ENCODE measurements at regions not wholly inside any gene's neighbourhood (a gene's known extent, or its start where the extent isn't known, plus 50 kb on each side); places are given as distances from the start of the nearest gene placed in this dataset.

GRCh38 chr4:149072384-149072783 is 630.2 kb upstream of the NR3C2 start:
- H3K4me3 ChIP-seq, result no peak overlapping the region
- H3K27me3 ChIP-seq, result no peaks in the 10 kb centered on the region
- TF ChIP-seq CTCF (IDR thresholded peaks at IDR 0.05 in 4 of 5, conservative IDR thresholded peaks at IDR 0.05 in 1 of 5) (no peak), POLR2A (IDR thresholded peaks at IDR 0.05) (no peak)
- ATAC-seq (no peak), DNase-seq (no peak)
- H3K4me1 ChIP-seq, result no peaks in the 10 kb centered on the region
- intact Hi-C loops (cut with DNase I; ENCODE audit: low total_unique reads) (no loop called here), in situ Hi-C loops (cut with MboI; ENCODE audit: low sequenced_read_pairs in 4 of 4) (no loop called here)
- H3K36me3 ChIP-seq, result no peaks in the 10 kb centered on the region
- no peak overlapping the region for H3K27ac ChIP-seq
- H3K9me3 ChIP-seq, result no peaks in the 10 kb centered on the region

GRCh38 chr4:149065753-149066152 is 623.5 kb upstream of the NR3C2 start:
- DNase-seq (no peak), ATAC-seq (no peak)
- no peaks in the 10 kb centered on the region for H3K4me1 ChIP-seq
- no peak for TF ChIP-seq CTCF (IDR thresholded peaks at IDR 0.05 in 4 of 5, conservative IDR thresholded peaks at IDR 0.05 in 1 of 5)
- no peak for TF ChIP-seq POLR2A (IDR thresholded peaks at IDR 0.05)
- no peaks in the 10 kb centered on the region for H3K36me3 ChIP-seq
- H3K4me3 ChIP-seq, result no peak overlapping the region
- no peaks in the 10 kb centered on the region for H3K9me3 ChIP-seq
- in situ Hi-C loops (cut with MboI; ENCODE audit: low sequenced_read_pairs in 4 of 4) (no loop called here), intact Hi-C loops (cut with DNase I; ENCODE audit: low total_unique reads) (no loop called here)
- H3K27me3 ChIP-seq, result no peaks in the 10 kb centered on the region
- H3K27ac ChIP-seq, result no peak overlapping the region

- Histone ChIP-seq H3K4me3 (no peak overlapping the region), H3K36me3 (no peaks in the 10 kb centered on the region), H3K27ac (no peak overlapping the region), H3K27me3 (no peaks in the 10 kb centered on the region), H3K9me3 (no peaks in the 10 kb centered on the region), H3K4me1 (no peaks in the 10 kb centered on the region)
- DNase-seq (no peak), ATAC-seq (no peak)
- in situ Hi-C loops (cut with MboI; ENCODE audit: low sequenced_read_pairs in 4 of 4) (no loop called here), intact Hi-C loops (cut with DNase I; ENCODE audit: low total_unique reads) (no loop called here)
- no peak for TF ChIP-seq POLR2A (IDR thresholded peaks at IDR 0.05)
- TF ChIP-seq CTCF (IDR thresholded peaks at IDR 0.05 in 4 of 5, conservative IDR thresholded peaks at IDR 0.05 in 1 of 5), result no peak
These were observed 620.8 kb upstream of the NR3C2 start for GRCh38 chr4:149062997-149063396.

DNA sequence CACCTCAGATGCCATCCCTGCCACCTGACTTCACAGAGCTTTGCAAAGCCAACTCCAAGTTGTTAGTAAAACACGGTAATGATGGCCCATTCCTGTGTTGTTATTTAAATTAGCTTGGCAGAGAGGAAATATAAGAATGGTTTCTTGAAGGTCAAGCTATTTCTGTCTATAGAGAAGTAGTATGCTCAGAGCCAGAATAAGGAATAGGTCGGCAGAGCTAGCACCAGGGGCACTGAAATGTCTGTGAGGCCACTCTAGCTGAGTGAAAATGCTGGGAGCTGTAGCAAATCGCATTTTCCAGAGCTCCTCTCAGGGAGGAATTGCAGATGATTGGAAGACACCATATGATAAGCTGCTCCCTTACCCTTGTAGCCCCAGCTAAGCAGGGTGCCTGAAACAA is 615.4 kb upstream of the NR3C2 start:
- Histone ChIP-seq H3K4me3 (no peak overlapping the region), H3K9me3 (no peaks in the 10 kb centered on the region), H3K27me3 (no peaks in the 10 kb centered on the region), H3K36me3 (no peaks in the 10 kb centered on the region), H3K27ac (no peak overlapping the region), H3K4me1 (no peaks in the 10 kb centered on the region)
- ATAC-seq, result no peak
- no peak for TF ChIP-seq POLR2A (IDR thresholded peaks at IDR 0.05)
- no peak for TF ChIP-seq CTCF (IDR thresholded peaks at IDR 0.05 in 4 of 5, conservative IDR thresholded peaks at IDR 0.05 in 1 of 5)
- in situ Hi-C loops (cut with MboI; ENCODE audit: low sequenced_read_pairs in 4 of 4), result no loop called here
- intact Hi-C loops (cut with DNase I; ENCODE audit: low total_unique reads), result no loop called here
- DNase-seq, result no peak

GRCh38 chr4:149056615-149057014 is 614.4 kb upstream of the NR3C2 start:
- Histone ChIP-seq H3K9me3 (no peaks in the 10 kb centered on the region), H3K4me1 (no peaks in the 10 kb centered on the region), H3K4me3 (no peak overlapping the region), H3K36me3 (no peaks in the 10 kb centered on the region), H3K27ac (no peak overlapping the region), H3K27me3 (no peaks in the 10 kb centered on the region)
- ATAC-seq (no peak), DNase-seq (no peak)
- intact Hi-C loops (cut with DNase I; ENCODE audit: low total_unique reads), result no loop called here
- no peak for TF ChIP-seq CTCF (IDR thresholded peaks at IDR 0.05 in 4 of 5, conservative IDR thresholded peaks at IDR 0.05 in 1 of 5)
- no peak for TF ChIP-seq POLR2A (IDR thresholded peaks at IDR 0.05)
- in situ Hi-C loops (cut with MboI; ENCODE audit: low sequenced_read_pairs in 4 of 4), result no loop called here

All from gastrocnemius medialis (tissue), 4 donors.